ENCODE measurements at regions not wholly inside any gene's neighbourhood (a gene's known extent, or its start where the extent isn't known, plus 50 kb on each side); places are given as distances from the start of the nearest gene placed in this dataset.

- DNase-seq (ENCODE audit: low read depth, low spot score): no peak
Measured at GRCh38 chr9:12629067-12629466, 64.1 kb upstream of the TYRP1 start.

DNA sequence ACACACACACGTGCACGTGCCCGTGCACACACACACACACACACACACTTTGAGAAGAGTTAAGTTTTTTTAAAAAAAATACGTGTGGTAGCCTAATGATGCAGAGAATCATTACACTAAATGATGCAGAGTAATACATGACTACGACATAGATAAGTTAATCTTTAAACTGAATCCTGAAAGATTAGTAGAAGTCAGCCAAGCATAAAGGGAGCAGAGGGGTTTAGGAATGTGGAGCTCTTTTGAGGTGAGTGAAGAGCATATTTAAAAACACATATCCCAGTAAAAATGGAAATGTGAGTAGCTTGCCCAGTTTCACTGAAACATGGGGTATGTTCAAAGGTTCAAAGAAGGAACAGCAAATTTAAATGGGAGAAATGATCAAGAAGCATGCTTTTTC lies 61.3 kb upstream of the TYRP1 start:
- DNase-seq (ENCODE audit: low read depth, low spot score): no peak

DNA sequence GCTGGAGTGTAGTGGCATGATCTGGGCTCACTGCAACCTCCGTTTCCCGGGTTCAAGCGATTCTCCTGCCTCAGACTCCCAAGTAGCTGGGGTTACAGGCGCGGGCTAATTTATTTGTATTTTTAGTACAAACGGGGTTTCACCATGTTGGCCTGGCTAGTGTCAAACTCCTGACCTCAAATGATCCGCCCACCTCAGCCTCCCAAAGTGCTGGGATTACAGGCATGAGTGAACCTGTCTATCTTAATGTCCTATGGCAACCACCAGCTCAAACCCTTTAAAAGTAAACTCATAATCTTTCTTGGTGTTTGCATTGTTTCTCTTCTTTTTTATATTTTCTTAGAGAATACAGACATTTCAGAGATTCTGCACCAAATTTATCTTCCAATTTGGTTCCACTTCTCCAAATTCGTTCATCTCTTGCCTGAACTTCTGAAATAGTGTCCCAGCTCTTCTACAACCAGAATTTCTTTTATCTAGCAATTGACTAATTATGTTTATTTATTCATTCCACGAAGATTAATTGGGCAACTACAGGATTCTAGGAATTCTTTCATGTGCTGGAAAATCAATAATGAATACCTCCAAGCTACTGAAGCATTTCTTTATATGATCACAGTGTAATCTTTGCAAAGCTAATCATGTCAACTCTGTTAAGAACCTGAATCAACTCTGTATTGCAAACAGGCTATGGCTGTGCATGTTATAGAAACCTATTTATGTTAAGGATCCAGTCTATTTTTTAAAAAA lies 60.0 kb upstream of the TYRP1 start:
- DNase-seq (ENCODE audit: low read depth, low spot score): no peak

GRCh38 chr9:12640016-12640587 lies 53.1 kb upstream of the TYRP1 start:
- peak; percentile 33 for DNase-seq (ENCODE audit: low read depth, low spot score)

- no peak for DNase-seq (ENCODE audit: low read depth, low spot score)
Measured at GRCh38 chr9:12640866-12641636, 52.1 kb upstream of the TYRP1 start.

Measured in pulmonary artery endothelial cell (primary cell).